GM13976 (cell line): ENCODE measurements at regions not wholly inside any gene's neighbourhood (a gene's known extent, or its start where the extent isn't known, plus 50 kb on each side); places are given as distances from the start of the nearest gene placed in this dataset.

Experiments
- DNase-seq: peaks from one replicate; pipeline ENCODE4 v3.0.0; 2012; ENCODE audit warnings: low spot score
- in situ Hi-C: fragments of 300-500 bp; cut with MboI; formaldehyde crosslinking; loops from one replicate; pipeline ENCODE4 v1.12.0; 2022; ENCODE audit warnings: low sequenced_read_pairs, mixed read lengths, inconsistent platforms; ENCODE audit not compliant: unreplicated experiment
- TF ChIP-seq, protein P1 (sequence below): IDR thresholded peaks from 2 replicates; pipeline ENCODE4 v1.5.1; 2012; ENCODE audit warnings: borderline replicate concordance, mild to moderate bottlenecking; ENCODE audit not compliant: insufficient read depth; ENCODE audit errors: extremely low read depth, missing control alignments, control extremely low read depth

GRCh38 chr11:80727315-80727714 is 1286.5 kb upstream of the TENM4 start:
- in situ Hi-C loops = no loop called here
- DNase-seq = peak; percentile 7
- TF ChIP-seq, protein P1, sequence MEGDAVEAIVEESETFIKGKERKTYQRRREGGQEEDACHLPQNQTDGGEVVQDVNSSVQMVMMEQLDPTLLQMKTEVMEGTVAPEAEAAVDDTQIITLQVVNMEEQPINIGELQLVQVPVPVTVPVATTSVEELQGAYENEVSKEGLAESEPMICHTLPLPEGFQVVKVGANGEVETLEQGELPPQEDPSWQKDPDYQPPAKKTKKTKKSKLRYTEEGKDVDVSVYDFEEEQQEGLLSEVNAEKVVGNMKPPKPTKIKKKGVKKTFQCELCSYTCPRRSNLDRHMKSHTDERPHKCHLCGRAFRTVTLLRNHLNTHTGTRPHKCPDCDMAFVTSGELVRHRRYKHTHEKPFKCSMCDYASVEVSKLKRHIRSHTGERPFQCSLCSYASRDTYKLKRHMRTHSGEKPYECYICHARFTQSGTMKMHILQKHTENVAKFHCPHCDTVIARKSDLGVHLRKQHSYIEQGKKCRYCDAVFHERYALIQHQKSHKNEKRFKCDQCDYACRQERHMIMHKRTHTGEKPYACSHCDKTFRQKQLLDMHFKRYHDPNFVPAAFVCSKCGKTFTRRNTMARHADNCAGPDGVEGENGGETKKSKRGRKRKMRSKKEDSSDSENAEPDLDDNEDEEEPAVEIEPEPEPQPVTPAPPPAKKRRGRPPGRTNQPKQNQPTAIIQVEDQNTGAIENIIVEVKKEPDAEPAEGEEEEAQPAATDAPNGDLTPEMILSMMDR = peak; percentile 14

- DNase-seq = no peak
- TF ChIP-seq, protein P1 = no peak
- in situ Hi-C loops = no loop called here
Measured at GRCh38 chr11:80726236-80726635, 1285.4 kb upstream of the TENM4 start.

- in situ Hi-C loops = no loop called here
- TF ChIP-seq, protein P1 = no peak
- DNase-seq = no peak
Measured at GRCh38 chr11:80724366-80724765, 1283.5 kb upstream of the TENM4 start.

- in situ Hi-C loops = no loop called here
- DNase-seq = no peak
- TF ChIP-seq, protein P1 = no peak
Measured at GRCh38 chr11:80722629-80723028, 1281.8 kb upstream of the TENM4 start.

DNA sequence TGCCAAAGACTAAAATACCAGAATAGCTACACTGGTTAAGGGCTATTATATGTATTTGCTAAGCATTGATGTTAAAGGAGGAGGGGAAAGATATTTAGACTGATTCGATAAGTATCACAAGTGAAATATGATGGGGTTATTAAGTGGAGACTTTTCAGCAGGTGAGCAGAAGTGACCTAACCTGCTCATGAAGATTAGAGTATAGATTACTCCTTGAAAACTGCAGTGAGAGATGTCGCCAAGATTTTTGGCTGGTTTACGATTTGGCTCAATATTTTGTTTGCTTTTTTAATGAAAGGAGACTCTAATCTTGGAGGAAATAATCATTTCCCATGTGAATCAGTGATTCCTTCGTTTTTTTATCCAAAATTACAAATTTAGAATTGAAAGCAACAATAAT is 1279.5 kb upstream of the TENM4 start:
- DNase-seq = no peak
- in situ Hi-C loops = no loop called here
- TF ChIP-seq, protein P1 = no peak

- in situ Hi-C loops = no loop called here
- TF ChIP-seq, protein P1 = no peak
- DNase-seq = no peak
Measured at GRCh38 chr11:80719292-80719646, 1278.4 kb upstream of the TENM4 start.
